ENCODE measurements at regions not wholly inside any gene's neighbourhood (a gene's known extent, or its start where the extent isn't known, plus 50 kb on each side); places are given as distances from the start of the nearest gene placed in this dataset.
"Not testable (repeated sequence)": the region's sequence is repeated elsewhere in the genome, so short reads cannot be mapped to it uniquely, and the experiment has no call there.

- DNase-seq (ENCODE audit: low read depth): not testable (repeated sequence)
Observed at GRCh38 chr15:44849701-44850403, 106.6 kb upstream of the TERB2 start.

GRCh38 chr15:44853304-44853950 is 103.1 kb upstream of the TERB2 start:
- DNase-seq (ENCODE audit: low read depth): peak; percentile 61

GRCh38 chr15:44854696-44855095 is 101.8 kb upstream of the TERB2 start:
- not testable (repeated sequence) for DNase-seq (ENCODE audit: low read depth)

- not testable (repeated sequence) for DNase-seq (ENCODE audit: low read depth)
Observed at GRCh38 chr15:44856284-44856683, 100.2 kb upstream of the TERB2 start.

GRCh38 chr15:44857164-44857710 is 99.2 kb upstream of the TERB2 start:
- DNase-seq (ENCODE audit: low read depth): not testable (repeated sequence)

- DNase-seq (ENCODE audit: low read depth): not testable (repeated sequence)
Observed at GRCh38 chr15:44859088-44859487, 97.4 kb upstream of the TERB2 start.

- not testable (repeated sequence) for DNase-seq (ENCODE audit: low read depth)
Observed at GRCh38 chr15:44860168-44860567, 96.3 kb upstream of the TERB2 start.

GRCh38 chr15:44861439-44861910 is 95.0 kb upstream of the TERB2 start:
- DNase-seq (ENCODE audit: low read depth): no peak

- no peak for DNase-seq (ENCODE audit: low read depth)
Observed at GRCh38 chr15:44861917-44862316, 94.6 kb upstream of the TERB2 start.

- DNase-seq (ENCODE audit: low read depth): not testable (repeated sequence)
Observed at GRCh38 chr15:44862866-44863265, 93.6 kb upstream of the TERB2 start.

GRCh38 chr15:44868100-44868499 is 88.4 kb upstream of the TERB2 start:
- not testable (repeated sequence) for DNase-seq (ENCODE audit: low read depth)

GRCh38 chr15:44870125-44870524 is 86.4 kb upstream of the TERB2 start:
- not testable (repeated sequence) for DNase-seq (ENCODE audit: low read depth)

GRCh38 chr15:44873103-44873502 is 83.4 kb upstream of the TERB2 start:
- DNase-seq (ENCODE audit: low read depth): no peak

- DNase-seq (ENCODE audit: low read depth): no peak
Observed at GRCh38 chr15:44879066-44879465, 77.4 kb upstream of the TERB2 start.

GRCh38 chr15:44882499-44882968 is 74.0 kb upstream of the TERB2 start:
- peak; percentile 88 for DNase-seq (ENCODE audit: low read depth)

GRCh38 chr15:44883199-44883877 is 73.1 kb upstream of the TERB2 start:
- peak; percentile 80 for DNase-seq (ENCODE audit: low read depth)

- DNase-seq (ENCODE audit: low read depth): peak; percentile 55
Observed at GRCh38 chr15:44898890-44899651, 57.4 kb upstream of the TERB2 start.

GRCh38 chr15:44899775-44900174 is 56.7 kb upstream of the TERB2 start:
- DNase-seq (ENCODE audit: low read depth): not testable (repeated sequence)

GRCh38 chr15:44900796-44901195 is 55.7 kb upstream of the TERB2 start:
- not testable (repeated sequence) for DNase-seq (ENCODE audit: low read depth)

GRCh38 chr15:44903281-44903680 is 53.2 kb upstream of the TERB2 start:
- not testable (repeated sequence) for DNase-seq (ENCODE audit: low read depth)

GRCh38 chr15:44904651-44905340 is 51.7 kb upstream of the TERB2 start:
- DNase-seq (ENCODE audit: low read depth): not testable (repeated sequence)

Data from M059J (cell line).